Stimulated activated CD8-positive, alpha-beta memory T cell treated with anti-CD3 and anti-CD28 coated beads, Interleukin-12 subunit alpha, Interleukin-12 subunit beta, amount 100 ng/mL, for 1 hour (primary cell): ENCODE measurements at regions not wholly inside any gene's neighbourhood (a gene's known extent, or its start where the extent isn't known, plus 50 kb on each side); places are given as distances from the start of the nearest gene placed in this dataset.

Experiments
- DNase-seq: peaks from one replicate; pipeline ENCODE4 v3.0.0-alpha.2; 2020; ENCODE audit warnings: low read depth

DNA sequence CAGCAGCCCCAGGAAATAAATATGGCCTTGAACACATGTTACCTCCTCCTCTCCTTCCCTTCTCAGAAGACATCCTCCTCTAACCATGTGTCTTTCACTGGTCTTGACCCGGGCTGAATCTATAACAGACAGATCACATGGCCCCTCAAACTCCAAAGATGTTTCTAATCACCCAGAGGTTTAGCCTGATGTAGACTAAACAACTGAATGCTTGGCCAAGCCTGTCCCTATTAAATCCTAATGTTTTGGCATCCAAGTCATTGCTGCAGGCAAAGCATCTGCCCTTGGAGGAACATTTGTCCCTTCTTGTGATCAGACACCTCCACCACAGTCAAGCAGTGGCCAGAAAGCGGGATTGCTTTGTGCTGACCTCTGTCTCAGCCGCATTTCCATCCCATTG is 65.5 kb downstream of the ANKRD60 start:
- DNase-seq = no peak

DNA sequence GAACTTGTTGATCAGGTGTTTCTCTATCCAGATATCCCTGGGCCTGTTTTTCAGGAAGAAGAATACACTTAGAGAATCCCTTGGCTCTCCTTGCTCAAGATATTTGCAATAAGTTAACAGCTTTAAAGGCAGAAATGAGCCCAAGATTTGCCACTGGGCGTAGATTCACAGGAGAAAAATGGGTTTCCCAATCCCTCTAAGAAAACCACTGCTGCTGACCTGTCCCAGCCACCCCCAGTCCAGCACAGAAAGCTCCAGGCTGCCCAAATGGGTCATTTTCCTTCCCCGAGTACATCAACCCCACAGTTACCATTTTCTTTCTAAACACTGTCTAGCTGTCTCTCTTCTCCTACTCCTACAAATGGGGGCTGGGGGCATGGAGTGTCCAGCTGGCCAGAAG is 67.3 kb downstream of the ANKRD60 start:
- DNase-seq = no peak

DNA sequence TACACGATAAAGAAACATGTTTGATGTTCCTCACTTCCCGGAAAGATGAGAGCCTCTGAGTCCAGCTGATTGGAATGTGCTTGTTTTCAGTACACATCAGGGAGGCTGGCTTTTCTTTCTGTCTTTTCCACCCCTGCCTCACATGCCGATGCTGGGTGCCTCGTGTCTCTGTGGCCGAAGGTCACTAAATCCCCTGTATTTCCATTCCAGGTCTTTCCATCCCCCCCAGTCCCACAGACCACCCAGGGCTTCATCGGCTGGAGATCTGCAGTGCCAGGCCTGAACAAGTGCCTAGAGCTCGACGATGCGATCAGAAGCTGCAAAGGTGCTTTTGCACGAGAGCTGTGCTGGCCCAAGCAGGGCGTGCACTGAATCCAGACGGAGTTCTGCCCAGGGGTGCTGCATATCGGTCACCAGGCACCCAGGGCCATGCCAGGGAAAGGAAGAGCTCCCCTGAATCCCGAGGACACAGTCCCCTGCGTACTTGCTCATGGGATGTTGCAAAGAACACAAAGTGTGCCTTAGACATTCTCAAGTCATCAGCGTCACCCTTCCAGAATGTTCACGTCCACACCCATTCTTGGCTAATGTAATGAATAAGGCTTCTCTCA is 67.9 kb downstream of the ANKRD60 start:
- DNase-seq = no peak

DNA sequence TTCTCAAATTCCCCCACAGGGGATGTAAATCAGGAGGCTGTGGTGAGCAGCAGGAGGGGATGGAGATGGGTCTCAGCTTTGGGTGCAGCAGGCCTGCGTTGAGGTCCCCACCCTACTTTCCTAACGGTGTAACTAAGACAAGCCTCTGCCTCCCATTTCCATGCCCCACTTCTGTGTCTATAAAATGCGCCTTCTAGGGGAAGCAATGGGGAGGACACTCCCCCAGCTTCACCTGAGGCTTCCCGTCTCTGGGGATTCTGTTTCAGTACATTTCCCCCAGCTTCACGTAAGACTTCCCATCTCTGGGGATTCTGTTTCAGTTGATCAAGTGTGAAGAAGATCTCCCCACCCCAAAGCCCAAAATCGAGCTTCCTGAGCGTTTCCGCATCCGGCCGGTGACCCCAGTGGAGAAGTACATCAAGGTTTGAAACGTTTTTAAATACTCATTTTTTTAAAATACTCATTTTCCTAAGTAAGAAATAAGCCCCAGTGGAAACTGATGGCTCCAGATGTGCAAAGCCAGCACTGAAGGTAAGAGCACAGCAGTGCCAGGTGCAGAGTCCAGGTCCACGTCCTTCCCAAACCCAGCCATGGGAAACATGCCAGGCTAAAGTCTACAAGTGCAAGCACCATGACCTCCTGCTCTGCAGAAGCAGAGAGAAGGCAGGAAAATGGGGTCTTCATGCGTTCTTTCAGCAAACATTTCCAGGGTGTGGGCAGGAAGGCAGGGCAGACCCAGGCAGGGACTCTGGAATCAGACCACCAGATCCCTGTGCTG is 73.1 kb downstream of the ANKRD60 start:
- no peak for DNase-seq

DNA sequence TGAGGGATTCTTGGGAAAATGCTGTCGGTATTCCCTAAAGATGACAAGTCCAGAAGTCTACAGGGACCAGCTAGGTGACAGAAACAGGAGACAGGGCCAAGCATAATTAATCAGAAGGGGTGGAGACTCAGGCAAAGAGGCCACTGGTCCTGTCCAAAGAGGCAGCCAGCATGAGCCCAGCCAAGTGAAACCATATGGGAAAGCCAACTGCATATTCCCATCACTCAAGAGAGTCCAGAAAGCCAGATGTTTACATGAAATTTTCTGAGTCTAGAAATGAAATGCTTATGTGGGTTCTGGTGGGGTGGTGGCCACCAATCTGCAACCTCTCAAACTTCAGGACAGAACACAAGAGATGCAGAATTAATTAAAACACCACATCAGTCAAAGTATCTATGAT is 74.3 kb downstream of the ANKRD60 start:
- no peak for DNase-seq

DNA sequence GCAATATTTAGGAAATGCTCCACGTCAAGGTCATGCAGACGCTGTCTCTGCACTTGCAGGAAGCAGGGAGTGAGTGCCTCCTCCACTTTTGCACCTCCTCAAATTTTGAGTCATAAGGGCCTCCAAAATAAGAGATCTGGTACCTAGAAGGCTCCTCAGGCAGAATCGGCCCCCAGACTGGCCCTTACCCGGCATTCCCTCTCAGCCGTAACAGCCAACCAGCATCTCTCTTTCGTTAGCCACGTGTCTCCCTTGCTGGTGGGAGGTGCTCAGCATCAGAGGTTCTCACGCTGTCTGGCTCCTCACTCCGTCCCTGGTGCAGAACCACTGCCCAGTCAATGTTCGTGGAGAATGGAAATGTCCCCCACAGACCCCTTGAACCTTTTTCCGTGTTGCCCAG is 75.3 kb downstream of the ANKRD60 start:
- DNase-seq = no peak

DNA sequence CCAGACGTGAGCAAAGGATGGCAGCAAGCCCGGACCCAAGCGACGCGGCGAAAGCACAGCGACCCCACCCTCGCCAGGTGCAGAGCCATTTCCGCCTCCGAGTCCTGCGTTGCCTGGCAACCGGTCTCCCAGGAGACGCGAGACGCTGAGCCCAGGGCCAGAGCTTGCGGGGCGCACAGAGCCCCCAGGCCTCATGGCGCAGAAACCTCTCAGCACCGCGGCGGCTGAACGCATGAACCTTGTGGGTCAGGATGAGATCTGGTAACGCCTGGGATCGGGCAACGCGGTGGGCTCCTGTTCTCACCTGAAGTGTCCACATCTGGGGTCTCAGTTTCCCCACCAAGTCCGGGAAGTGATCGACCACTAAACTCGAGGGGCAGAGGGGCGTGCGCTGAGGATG is 77.7 kb downstream of the ANKRD60 start:
- DNase-seq = no peak

DNA sequence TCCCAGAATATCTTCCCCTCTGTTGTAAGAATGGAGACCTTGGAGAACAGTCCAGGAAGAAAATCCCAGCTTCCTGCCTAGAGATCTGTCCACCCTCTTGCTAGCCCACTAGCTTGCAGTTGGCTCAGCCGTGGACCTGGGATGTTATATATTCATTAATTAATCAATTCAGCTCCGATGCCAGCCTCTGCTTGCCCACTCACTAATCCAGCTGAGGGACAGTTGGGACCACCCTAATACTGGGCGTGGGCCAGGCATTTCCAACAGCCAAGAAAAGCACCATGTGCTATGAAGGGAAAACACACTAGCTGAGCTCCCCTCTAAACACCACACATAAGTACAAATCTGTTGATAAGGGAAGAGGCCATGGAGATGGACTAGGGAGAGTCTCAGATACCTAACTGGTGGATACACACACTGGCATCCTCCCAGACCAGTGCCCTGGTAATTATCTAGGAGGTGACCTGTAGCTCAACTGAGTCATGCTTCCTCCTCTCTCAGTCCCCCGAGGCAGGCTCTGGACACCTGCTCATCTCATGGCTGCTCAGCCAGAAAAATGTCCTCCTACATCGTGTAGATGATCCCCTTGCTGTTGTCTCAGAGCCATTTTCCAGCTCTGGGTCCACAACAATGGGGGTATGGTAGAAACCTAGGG is 78.9 kb downstream of the ANKRD60 start:
- no peak for DNase-seq

DNA sequence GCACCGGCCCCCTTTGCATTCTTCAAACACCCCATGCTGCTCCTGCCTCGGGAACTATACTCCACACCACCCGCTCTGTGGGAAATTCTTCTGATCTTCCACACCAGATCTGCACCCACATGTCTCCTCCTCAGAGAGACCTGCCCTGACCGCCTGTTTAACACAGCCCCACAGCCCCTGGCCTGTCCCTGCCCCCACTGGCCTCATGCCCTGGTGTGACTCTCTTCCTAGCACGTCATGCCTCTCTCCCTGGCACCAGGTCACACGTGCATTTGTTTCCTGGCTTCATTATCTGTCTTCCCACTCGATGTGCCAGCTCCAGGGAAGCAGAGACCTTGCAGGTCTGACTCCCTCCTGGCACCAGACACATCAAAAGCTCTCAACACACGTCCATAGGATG is 79.6 kb downstream of the ANKRD60 start:
- DNase-seq = no peak

DNA sequence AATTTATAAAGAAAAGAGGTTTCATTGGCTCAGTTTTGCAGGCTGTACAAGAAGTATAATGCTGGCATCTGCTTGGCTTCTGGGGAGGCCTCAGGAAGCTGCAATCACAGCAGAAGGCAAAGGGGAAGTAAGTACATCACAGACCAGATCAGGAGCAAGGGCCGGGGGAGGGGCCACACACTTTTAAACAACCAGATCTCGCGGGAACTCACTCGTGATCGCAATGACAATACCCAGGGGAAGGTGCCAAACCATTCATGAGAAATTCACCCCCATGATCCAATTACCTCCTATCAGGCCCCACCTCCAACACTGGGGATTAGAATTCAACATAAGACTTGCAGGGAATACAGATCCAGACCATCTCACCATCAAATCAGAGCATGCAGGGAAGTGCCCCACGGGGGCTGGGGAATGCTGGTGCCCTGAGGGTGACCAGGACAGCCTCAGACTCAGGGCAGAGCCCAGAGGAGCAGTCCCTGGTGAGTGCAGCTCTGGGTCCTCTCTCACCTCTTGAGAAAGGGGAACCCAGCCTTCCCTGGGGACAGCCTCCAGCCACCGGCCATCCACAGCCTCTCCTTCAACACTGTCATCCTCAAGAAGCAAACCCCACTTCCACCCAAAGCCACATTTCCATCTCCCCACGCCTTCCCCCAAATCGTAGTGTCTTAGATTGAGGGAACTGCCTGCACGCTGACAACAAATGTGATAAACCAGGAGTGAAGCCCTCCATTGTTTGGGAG is 80.7 kb downstream of the ANKRD60 start:
- no peak for DNase-seq

DNA sequence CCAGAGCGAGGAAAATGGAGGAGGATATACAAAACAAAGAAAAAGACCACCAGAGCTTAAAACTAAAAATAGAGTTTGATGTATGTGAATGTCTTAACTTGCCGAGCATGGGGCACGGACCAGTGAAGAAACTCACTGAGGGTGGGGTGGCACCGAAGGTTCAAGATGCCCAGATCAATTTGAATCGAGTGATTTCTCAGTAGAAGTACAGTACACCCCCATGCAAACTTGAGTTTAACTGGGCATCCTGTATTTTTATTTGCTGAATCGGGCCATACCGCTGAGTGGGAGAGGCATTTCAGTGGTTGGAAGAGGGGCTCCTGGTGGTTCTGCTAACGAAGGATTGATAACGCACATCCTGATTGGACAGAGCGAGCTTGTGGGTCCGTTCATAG is 81.7 kb downstream of the ANKRD60 start:
- DNase-seq = no peak

DNA sequence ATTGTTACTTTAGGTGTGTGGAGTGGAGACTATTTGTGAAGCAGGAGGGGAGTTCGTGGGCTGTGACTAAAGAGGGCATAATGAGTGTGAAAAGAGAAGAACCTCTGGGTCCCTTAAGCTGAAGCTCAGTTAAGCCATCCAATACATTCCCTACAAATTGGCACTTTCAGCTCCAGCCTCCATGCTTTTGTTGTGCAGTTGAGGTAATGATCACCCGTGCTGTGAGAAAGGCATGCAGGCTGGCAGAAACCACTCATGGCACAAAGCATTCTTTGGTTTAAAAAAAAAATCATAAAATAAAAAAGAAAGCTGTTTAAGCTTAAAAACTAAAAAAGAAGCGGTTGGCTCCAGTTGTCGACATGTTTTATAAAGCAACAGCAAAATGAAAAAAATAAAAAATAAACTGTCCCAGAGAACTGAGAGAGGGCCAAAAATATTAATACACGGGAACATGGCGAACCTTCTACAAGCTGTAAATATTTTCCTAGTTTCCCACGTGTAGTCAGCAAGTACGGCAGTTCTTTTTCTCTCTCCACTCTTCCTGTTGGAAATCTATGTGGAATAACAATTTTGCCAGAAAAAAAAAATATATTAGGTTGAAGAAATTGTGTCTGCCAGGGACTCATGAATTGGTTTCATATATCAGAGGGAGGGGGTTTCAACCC is 82.2 kb downstream of the ANKRD60 start:
- no peak for DNase-seq

DNA sequence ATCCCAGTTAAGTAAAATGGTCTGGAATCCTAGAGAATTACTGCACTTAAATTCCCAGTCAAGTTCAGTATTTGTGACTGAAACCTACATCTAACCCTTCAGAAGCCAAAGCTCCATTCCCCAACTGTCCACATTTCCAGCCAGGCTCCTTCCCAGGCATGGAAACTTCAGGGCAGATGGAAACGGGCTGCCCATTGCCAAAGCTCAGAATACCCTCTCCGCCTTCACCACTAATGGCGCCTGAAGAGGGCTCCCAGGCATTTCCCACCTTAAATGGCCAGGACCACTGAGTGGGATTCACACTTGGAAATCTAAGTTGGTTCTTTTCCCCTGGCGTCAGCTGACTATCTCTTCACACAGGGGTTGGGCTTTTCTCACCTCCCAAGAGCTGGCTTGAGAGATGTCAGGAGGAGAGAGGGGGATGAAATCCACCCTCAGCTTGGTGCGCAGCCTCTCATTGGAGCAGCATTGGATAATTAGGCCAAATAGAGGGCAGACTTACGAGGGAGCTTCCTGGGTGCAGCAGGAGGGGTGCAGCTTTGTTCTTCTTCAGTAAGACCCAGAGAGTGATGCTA is 82.9 kb downstream of the ANKRD60 start:
- DNase-seq = no peak

DNA sequence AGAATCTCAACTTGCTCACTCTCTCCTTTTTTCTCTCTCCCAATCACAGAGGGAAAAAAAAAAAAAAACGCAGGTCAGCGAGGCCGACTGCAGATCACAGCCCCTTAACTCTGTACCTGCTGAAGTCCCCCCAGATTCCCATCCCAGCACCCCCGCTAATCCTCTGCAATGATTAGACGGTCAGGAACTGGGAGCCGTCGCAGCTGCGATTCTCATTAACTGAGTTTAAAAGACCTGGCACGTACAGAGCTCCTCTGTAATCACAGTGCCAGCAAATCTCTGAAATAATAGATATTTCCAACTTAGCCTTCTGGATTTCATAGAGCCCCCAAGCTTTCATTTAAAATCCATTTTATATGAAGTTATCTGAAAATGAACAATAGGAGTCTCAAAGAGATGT is 84.4 kb downstream of the ANKRD60 start:
- DNase-seq = no peak

DNA sequence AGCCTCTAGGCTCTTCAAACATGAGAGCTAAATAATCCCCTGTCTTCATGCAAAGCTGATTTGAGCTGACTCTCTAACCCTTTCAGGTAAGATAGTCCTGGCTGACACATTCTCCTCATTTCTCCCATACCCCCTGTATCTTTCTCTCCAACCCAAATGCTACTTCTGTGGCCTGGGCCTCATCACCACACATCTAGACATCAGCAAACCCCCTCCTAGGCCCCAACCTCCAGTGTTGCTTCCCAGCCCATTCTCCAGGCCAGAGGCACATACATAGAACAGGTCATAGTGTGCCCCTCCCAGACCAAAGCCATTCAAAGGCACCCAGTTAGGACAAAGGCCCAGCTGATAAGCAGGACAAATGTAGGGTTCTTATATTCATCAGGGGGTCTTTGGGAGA is 84.9 kb downstream of the ANKRD60 start:
- no peak for DNase-seq

DNA sequence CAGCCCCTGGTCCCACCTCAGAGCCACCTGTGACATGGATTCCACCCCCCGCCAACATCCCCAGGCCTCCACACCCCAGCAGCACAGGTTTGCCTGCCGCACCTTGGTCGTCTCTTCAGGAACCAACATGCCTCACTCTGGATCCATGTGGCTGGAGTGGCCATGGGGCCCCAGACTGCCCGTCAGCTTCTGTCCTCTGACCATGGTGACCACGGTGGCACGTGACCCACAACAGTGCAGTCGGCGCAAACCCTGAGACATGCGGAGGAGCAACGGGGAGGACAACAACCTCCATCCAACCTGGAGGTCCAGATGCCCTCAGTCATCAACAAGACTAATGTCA is 85.6 kb downstream of the ANKRD60 start:
- no peak for DNase-seq

DNA sequence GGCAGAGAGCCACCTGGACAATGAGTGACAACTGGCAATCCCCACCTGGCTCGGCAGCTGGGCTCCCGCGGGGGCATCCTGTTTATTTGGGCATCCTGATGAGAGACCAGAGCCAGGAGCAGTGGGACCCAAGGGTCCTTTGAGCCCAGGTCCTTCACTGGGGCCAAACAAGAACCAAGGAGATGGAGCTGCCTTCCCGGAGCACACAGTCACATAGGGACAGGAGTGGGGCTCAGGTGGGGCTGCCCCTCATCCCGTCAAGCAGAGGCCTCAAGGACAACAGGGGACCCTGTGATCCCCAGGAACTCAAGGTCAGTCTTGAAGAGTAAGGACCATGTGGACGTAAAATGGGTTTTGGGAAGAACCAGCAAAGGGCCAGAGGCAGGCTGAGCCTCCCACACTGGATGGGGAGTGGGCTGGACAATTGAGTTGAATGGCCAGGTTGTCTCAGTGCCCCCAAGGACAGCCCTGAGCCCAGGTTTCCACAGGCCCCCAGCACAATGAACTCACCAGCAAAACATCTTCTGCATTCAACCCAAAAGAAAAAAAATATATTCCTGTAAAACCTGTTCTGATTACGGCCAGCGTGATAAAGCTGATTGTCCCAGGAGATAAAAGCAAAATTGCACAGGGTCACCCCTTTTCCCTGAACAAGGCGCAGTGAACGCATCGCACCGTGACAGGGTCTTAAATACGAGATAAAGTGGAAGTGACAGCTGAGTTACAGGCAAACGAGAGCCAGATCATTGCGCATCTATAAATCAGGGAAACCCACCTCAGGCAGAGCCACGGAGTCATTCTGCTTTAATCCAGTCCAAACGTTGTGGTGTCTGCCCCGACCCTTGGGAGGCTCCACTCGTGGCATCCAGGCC is 86.2 kb downstream of the ANKRD60 start:
- DNase-seq = no peak

DNA sequence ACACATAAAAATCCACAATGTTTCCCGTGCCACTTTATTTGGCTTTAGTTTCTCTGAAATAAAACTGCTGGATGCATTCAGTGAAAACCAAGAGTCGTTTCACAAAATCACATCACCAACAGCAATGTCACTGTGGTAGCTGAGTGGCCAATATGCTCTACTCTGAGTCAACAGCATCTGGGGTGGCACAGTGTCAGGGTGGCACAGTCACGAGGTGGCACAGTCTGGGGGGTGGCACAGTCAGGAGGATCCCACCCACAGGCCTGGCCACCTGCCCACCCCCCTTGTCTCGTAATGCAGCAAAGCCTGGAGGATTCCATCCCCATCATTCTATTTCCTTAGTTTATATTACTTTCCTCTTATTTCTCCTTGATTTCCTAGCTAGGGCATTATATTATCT is 87.0 kb downstream of the ANKRD60 start:
- DNase-seq = no peak

DNA sequence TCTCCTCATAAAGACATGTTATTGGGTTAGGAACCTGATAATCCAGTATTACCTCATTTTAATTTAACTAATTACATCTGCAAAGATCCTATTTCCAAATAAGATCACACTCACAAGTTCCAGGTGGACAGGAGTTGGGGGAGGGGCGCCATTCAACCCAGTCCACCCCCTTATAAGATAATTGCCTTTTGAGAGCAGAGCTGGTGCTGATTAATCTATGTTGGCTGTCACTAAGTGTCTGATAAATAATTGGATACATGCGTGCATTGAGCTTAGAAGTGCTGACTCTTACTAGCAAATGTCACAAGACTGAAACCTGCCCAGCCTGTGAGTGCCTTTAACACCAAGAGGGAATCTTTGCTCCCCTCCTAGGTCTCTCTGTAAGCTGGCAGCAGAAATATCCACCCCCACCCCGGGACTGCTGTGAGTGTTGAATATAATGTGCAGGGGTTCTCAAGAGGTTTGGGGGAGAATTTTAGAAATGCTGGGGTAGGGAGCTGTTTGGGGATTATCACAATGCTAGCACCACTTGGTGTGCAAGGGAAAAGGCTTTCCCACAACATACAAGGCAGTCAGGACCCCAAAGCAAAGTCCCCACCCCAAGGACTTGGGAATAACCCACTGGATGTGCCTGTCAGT is 87.5 kb downstream of the ANKRD60 start:
- no peak for DNase-seq
